ENCODE measurements at regions not wholly inside any gene's neighbourhood (a gene's known extent, or its start where the extent isn't known, plus 50 kb on each side); places are given as distances from the start of the nearest gene placed in this dataset.

DNA sequence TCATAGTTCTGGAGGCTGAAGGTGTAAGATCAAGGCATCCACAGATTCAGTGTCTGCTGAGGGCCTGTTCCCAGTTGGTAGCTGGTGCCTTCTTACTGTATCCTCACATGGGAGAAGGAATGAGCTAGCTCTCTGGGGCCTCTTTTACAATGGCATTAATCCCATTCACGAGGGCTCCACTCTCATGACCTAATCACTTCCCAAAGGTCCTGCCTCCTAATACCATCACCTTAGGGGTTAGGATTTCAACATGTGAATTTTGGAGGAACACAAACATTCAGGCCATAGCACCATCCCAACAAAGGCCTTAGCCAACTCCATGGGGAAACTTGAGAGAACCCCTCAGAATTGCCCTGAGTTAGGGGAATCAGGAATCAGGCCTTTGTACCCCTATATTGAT lies 66.1 kb upstream of the CREB5 start:
- FAIRE-seq, result no peak
- CTCF ChIA-PET (ENCODE audit: partially characterized antibody), result interaction anchor here (0.7 to 1.2 kb wide), 3 partner anchors 11 to 33 kb away, joined by 3 to 5 read pairs (median 3); no protein-coding TSS in a partner anchor

More for the DNA sequence above, 66.1 kb upstream of the CREB5 start:
- no peak overlapping the region for H3K14ac ChIP-seq (ENCODE audit: insufficient read length)
- 85% methylated on average over 1 of the region's 1 CpG; no CpG with 5 or more reads in 1 of the 2 experiments for WGBS, 2 experiments (ENCODE audit: extremely low coverage in 1 of 2, insufficient coverage in 1 of 2, insufficient read length in 1 of 2, insufficient replicate concordance in 2 of 2, low coverage in 1 of 2, low lambda C conversion rate in 2 of 2, missing lambda C conversion rate in 1 of 2)
- H2BK5ac ChIP-seq (ENCODE audit: low read depth, low read length), result no peak overlapping the region
- no peak overlapping the region for H3K9ac ChIP-seq (replicated peaks in 1 of 4; ENCODE audit: extremely low read depth in 1 of 4, low read depth in 3 of 4, low read length in 3 of 4)
- H3K4me3 ChIP-seq (ENCODE audit: extremely low read depth in 1 of 4, insufficient read depth in 2 of 4, low read depth in 3 of 4, low read length in 4 of 4), result no peak overlapping the region
- H3K4ac ChIP-seq (replicated peaks; ENCODE audit: insufficient read length, low read depth, low read length), result no peak overlapping the region
- POLR2A ChIA-PET (ENCODE audit: partially characterized antibody), result no interaction called here
- no peaks in the 10 kb centered on the region for H3K79me2 ChIP-seq (ENCODE audit: control insufficient read depth in 1 of 2, insufficient read depth in 2 of 2, low read length in 2 of 2)
- no peak overlapping the region for H2BK15ac ChIP-seq (ENCODE audit: low read length)
- H2AK5ac ChIP-seq (ENCODE audit: low read depth, low read length), result no peak overlapping the region
- TF ChIP-seq EGR1 (IDR thresholded peaks at IDR 0.05; ENCODE audit: borderline replicate concordance, low read depth, low read length) (no peak), TAF1 (IDR thresholded peaks at IDR 0.05; ENCODE audit: low read depth, low read length) (no peak), CTBP2 (IDR thresholded peaks at IDR 0.05; ENCODE audit: borderline replicate concordance, insufficient read depth, insufficient read length, low read length) (no peak), CEBPB (IDR thresholded peaks at IDR 0.05; ENCODE audit: low read depth, low read length) (no peak), CHD2 (IDR thresholded peaks at IDR 0.05; ENCODE audit: low read length) (no peak), POLR2AphosphoS5 (IDR thresholded peaks at IDR 0.05; ENCODE audit: low read depth, low read length) (no peak), BACH1 (IDR thresholded peaks at IDR 0.05; ENCODE audit: low read length) (no peak), ZNF274 (IDR thresholded peaks at IDR 0.05; ENCODE audit: borderline replicate concordance, extremely low read depth, low read length) (no peak), SIN3A (conservative IDR thresholded peaks at IDR 0.05 in 1 of 2, IDR thresholded peaks at IDR 0.05 in 1 of 2; ENCODE audit: low read depth in 1 of 2, low read length in 2 of 2) (no peak), EP300 (IDR thresholded peaks at IDR 0.05; ENCODE audit: borderline replicate concordance in 1 of 2, low read depth in 2 of 2, low read length in 2 of 2) (no peak), RNF2 (IDR thresholded peaks at IDR 0.05; ENCODE audit: borderline replicate concordance, low read depth, low read length, missing control alignments, poor library complexity, severe bottlenecking) (no peak)
- TF ChIP-seq, protein P1, sequence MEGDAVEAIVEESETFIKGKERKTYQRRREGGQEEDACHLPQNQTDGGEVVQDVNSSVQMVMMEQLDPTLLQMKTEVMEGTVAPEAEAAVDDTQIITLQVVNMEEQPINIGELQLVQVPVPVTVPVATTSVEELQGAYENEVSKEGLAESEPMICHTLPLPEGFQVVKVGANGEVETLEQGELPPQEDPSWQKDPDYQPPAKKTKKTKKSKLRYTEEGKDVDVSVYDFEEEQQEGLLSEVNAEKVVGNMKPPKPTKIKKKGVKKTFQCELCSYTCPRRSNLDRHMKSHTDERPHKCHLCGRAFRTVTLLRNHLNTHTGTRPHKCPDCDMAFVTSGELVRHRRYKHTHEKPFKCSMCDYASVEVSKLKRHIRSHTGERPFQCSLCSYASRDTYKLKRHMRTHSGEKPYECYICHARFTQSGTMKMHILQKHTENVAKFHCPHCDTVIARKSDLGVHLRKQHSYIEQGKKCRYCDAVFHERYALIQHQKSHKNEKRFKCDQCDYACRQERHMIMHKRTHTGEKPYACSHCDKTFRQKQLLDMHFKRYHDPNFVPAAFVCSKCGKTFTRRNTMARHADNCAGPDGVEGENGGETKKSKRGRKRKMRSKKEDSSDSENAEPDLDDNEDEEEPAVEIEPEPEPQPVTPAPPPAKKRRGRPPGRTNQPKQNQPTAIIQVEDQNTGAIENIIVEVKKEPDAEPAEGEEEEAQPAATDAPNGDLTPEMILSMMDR (IDR thresholded peaks at IDR 0.05; ENCODE audit: control extremely low read depth in 1 of 3, insufficient read depth in 1 of 3, low read depth in 1 of 3, low read length in 3 of 3), result no peak
- no peak overlapping the region for H2BK20ac ChIP-seq (ENCODE audit: low read length)
- DNase-seq (ENCODE audit: low read depth in 1 of 2, low spot score in 2 of 2), result no peak
- H4K8ac ChIP-seq (ENCODE audit: extremely low read depth, insufficient read depth, low read length), result no peak overlapping the region
- no peaks in the 10 kb centered on the region; a peak in 1 of 7 replicates for H3K4me1 ChIP-seq (replicated peaks in 1 of 4; ENCODE audit: control insufficient read depth in 3 of 4, insufficient read depth in 4 of 4, low read length in 3 of 4)
- no peak overlapping the region for H3K18ac ChIP-seq (ENCODE audit: extremely low read depth, low read length)
- H3K4me2 ChIP-seq (ENCODE audit: insufficient read depth in 1 of 2, low read depth in 2 of 2, low read length in 2 of 2), result no peak overlapping the region
- H4K5ac ChIP-seq (ENCODE audit: insufficient read length, low read depth, low read length), result no peak overlapping the region
- no peaks in the 10 kb centered on the region for H4K20me1 ChIP-seq (replicated peaks in 1 of 2; ENCODE audit: control insufficient read depth in 1 of 2, insufficient read depth in 2 of 2, low read length in 2 of 2)
- no peak overlapping the region for H3K27ac ChIP-seq (ENCODE audit: low read depth, low read length)
- no peaks in the 10 kb centered on the region for H3K36me3 ChIP-seq (ENCODE audit: control insufficient read depth in 2 of 4, insufficient read depth in 4 of 4, low read length in 3 of 4)
- H3K56ac ChIP-seq (replicated peaks; ENCODE audit: insufficient read length, low read depth, low read length), result no peak overlapping the region
- no peak overlapping the region for H4K91ac ChIP-seq (replicated peaks; ENCODE audit: insufficient read length, low read length)
- no peak overlapping the region for H2BK120ac ChIP-seq (replicated peaks; ENCODE audit: low read depth, low read length)
- H2AFZ ChIP-seq (ENCODE audit: low read length), result no peak overlapping the region
- H3K27me3 ChIP-seq (replicated peaks in 1 of 4; ENCODE audit: control insufficient read depth in 3 of 4, extremely low read depth in 1 of 4, insufficient read depth in 3 of 4, low read length in 3 of 4), result 0 out of 7 replicates have a peak, but pooled peaks cover 0 to 2% (median 0%) of the 10 kb centered on the region in 4 experiments
- no peak overlapping the region for H2BK12ac ChIP-seq (ENCODE audit: low read depth, low read length)
- no peaks in the 10 kb centered on the region for H3K23me2 ChIP-seq (ENCODE audit: low read depth, low read length)
- H3K79me1 ChIP-seq (ENCODE audit: low read depth, low read length), result no peaks in the 10 kb centered on the region
- H3K23ac ChIP-seq (ENCODE audit: insufficient read length), result no peak overlapping the region
- H3K9me3 ChIP-seq (ENCODE audit: insufficient read depth in 2 of 2, low read depth in 1 of 2, low read length in 1 of 2), result no peaks in the 10 kb centered on the region

Measured in H1 (cell line).